Testis (tissue), 2 donors: ENCODE measurements at regions not wholly inside any gene's neighbourhood (a gene's known extent, or its start where the extent isn't known, plus 50 kb on each side); places are given as distances from the start of the nearest gene placed in this dataset.

Experiments
- DNase-seq: peaks from one replicate; pipeline ENCODE4 v3.0.0-alpha.2; 2019
- H3K27ac ChIP-seq, 2 donors: fragments of 200-600 bp; sonication (generic); one replicate each; pipeline ENCODE4 v1.5.1; 2019
- H3K27me3 ChIP-seq: fragments of 200-600 bp; sonication (generic); one replicate; pipeline ENCODE4 v1.5.1; 2019
- H3K36me3 ChIP-seq: fragments of 200-600 bp; sonication (generic); one replicate; pipeline ENCODE4 v1.5.1; 2017; ENCODE audit warnings: low read depth; ENCODE audit errors: missing control alignments
- H3K4me1 ChIP-seq: fragments of 200-600 bp; sonication (generic); one replicate; pipeline ENCODE4 v1.5.1; 2019
- H3K4me3 ChIP-seq, 2 donors: fragments of 200-600 bp; sonication (generic); one replicate each; pipeline ENCODE4 v1.5.1; 2017 to 2019
- H3K9me3 ChIP-seq: fragments of 200-600 bp; sonication (generic); one replicate; pipeline ENCODE4 v1.5.1; 2017
- CTCF ChIP-seq, 3 experiments: fragments of 450-650 bp in 2 of 3; fragments of 200-600 bp in 1 of 3; sonication (generic) in 1 of 3; IDR thresholded peaks; one replicate each; pipeline ENCODE4 v1.5.1; 2016 to 2019; ENCODE audit warnings: antibody characterized with exemption in 3 of 3, mild to moderate bottlenecking in 2 of 3, moderate library complexity in 1 of 3
- POLR2A ChIP-seq: fragments of 450-650 bp; IDR thresholded peaks from one replicate; pipeline ENCODE4 v1.6.1; 2017; ENCODE audit warnings: antibody characterized with exemption, mild to moderate bottlenecking, moderate library complexity
- WGBS, 2 donors: methylation state at CpG; one replicate each; pipeline ENCODE4 v1.1.5; 2018; 5-methylcytosine and 5-hydroxymethylcytosine counted together
- intact Hi-C: fragments of 100-400 bp; cut with DNase I; formaldehyde crosslinking; loops from one replicate; pipeline ENCODE4 v1.15.1; 2023; ENCODE audit warnings: low total_unique reads

GRCh38 chr2:14804902-14805301 is 172.4 kb downstream of the LRATD1 start:
- WGBS, 2 donors: 86 to 87% methylated on average over 3 of the region's 3 CpGs
- no peaks in the 10 kb centered on the region for H3K9me3 ChIP-seq
- no peak overlapping the region for H3K4me3 ChIP-seq
- intact Hi-C loops: no loop called here
- no peaks in the 10 kb centered on the region for H3K36me3 ChIP-seq
- H3K4me1 ChIP-seq: no peaks in the 10 kb centered on the region
- H3K27me3 ChIP-seq: no peaks in the 10 kb centered on the region
- H3K27ac ChIP-seq: no peak overlapping the region
- DNase-seq: no peak
- no peak for TF ChIP-seq POLR2A
- TF ChIP-seq CTCF (IDR thresholded peaks at IDR 0.05): no peak

GRCh38 chr2:14806613-14807012 is 174.1 kb downstream of the LRATD1 start:
- H3K4me3 ChIP-seq: no peak overlapping the region
- H3K9me3 ChIP-seq: no peaks in the 10 kb centered on the region
- H3K27me3 ChIP-seq: no peaks in the 10 kb centered on the region
- intact Hi-C loops: no loop called here
- DNase-seq: no peak
- no peaks in the 10 kb centered on the region for H3K36me3 ChIP-seq
- 67% methylated on average over 4 of the region's 4 CpGs for WGBS, 2 donors
- TF ChIP-seq CTCF (IDR thresholded peaks at IDR 0.05) (no peak), POLR2A (no peak)
- H3K27ac ChIP-seq: no peak overlapping the region
- no peaks in the 10 kb centered on the region for H3K4me1 ChIP-seq

- Histone ChIP-seq H3K27me3 (no peaks in the 10 kb centered on the region), H3K36me3 (no peaks in the 10 kb centered on the region), H3K9me3 (no peaks in the 10 kb centered on the region), H3K4me3 (no peak overlapping the region), H3K4me1 (no peaks in the 10 kb centered on the region), H3K27ac (no peak overlapping the region)
- DNase-seq: no peak
- WGBS, 2 donors: 44 to 47% methylated on average over 1 of the region's 1 CpG
- TF ChIP-seq CTCF (IDR thresholded peaks at IDR 0.05): no peak
- intact Hi-C loops: no loop called here
Observed at GRCh38 chr2:14815201-14815600, 182.7 kb downstream of the LRATD1 start.

GRCh38 chr2:14816069-14817060 is 183.8 kb downstream of the LRATD1 start:
- Histone ChIP-seq H3K36me3 (no peaks in the 10 kb centered on the region), H3K4me3 (no peak overlapping the region), H3K9me3 (no peaks in the 10 kb centered on the region), H3K27ac (no peak overlapping the region), H3K4me1 (no peaks in the 10 kb centered on the region), H3K27me3 (no peaks in the 10 kb centered on the region)
- DNase-seq: no peak
- WGBS, 2 donors: 64 to 69% methylated on average over 9 of the region's 9 CpGs
- intact Hi-C loops: no loop called here
- TF ChIP-seq POLR2A: no peak
- no peak for TF ChIP-seq CTCF (IDR thresholded peaks at IDR 0.05)

GRCh38 chr2:14817848-14818247 is 185.3 kb downstream of the LRATD1 start:
- H3K27ac ChIP-seq: no peak overlapping the region
- H3K27me3 ChIP-seq: no peaks in the 10 kb centered on the region
- TF ChIP-seq CTCF (IDR thresholded peaks at IDR 0.05) (no peak), POLR2A (no peak)
- H3K4me3 ChIP-seq: no peak overlapping the region
- H3K4me1 ChIP-seq: no peaks in the 10 kb centered on the region
- intact Hi-C loops: no loop called here
- H3K9me3 ChIP-seq: no peaks in the 10 kb centered on the region
- no peak for DNase-seq
- 86 to 88% methylated on average over 4 of the region's 4 CpGs for WGBS, 2 donors
- H3K36me3 ChIP-seq: no peaks in the 10 kb centered on the region
